ENCODE measurements at regions not wholly inside any gene's neighbourhood (a gene's known extent, or its start where the extent isn't known, plus 50 kb on each side); places are given as distances from the start of the nearest gene placed in this dataset.

GRCh38 chr2:226143091-226143490 lies 656.5 kb downstream of the IRS1 start:
- DNase-seq, result no peak

- no peak for DNase-seq
These were observed 657.2 kb downstream of the IRS1 start for GRCh38 chr2:226142463-226142862.

- no peak for DNase-seq
These were observed 659.0 kb downstream of the IRS1 start for GRCh38 chr2:226140594-226140993.

GRCh38 chr2:226139759-226140158 lies 659.9 kb downstream of the IRS1 start:
- DNase-seq, result no peak

- no peak for DNase-seq
These were observed 662.3 kb downstream of the IRS1 start for GRCh38 chr2:226137201-226137811.

GRCh38 chr2:226136739-226137138 lies 662.9 kb downstream of the IRS1 start:
- no peak for DNase-seq

- DNase-seq, result no peak
These were observed 663.6 kb downstream of the IRS1 start for GRCh38 chr2:226135861-226136548.

- no peak for DNase-seq
These were observed 667.1 kb downstream of the IRS1 start for GRCh38 chr2:226132323-226133215.

- DNase-seq, result no peak
These were observed 668.3 kb downstream of the IRS1 start for GRCh38 chr2:226131299-226131784.

- DNase-seq, result no peak
These were observed 669.4 kb downstream of the IRS1 start for GRCh38 chr2:226130192-226130591.

GRCh38 chr2:226127682-226128081 lies 671.9 kb downstream of the IRS1 start:
- DNase-seq, result no peak

GRCh38 chr2:226126104-226126503 lies 673.5 kb downstream of the IRS1 start:
- DNase-seq, result no peak

- no peak for DNase-seq
These were observed 674.3 kb downstream of the IRS1 start for GRCh38 chr2:226125176-226125883.

- DNase-seq, result no peak
These were observed 675.0 kb downstream of the IRS1 start for GRCh38 chr2:226124548-226125011.

GRCh38 chr2:226123300-226123699 lies 676.3 kb downstream of the IRS1 start:
- DNase-seq, result no peak

GRCh38 chr2:226122041-226122440 lies 677.6 kb downstream of the IRS1 start:
- no peak for DNase-seq

- DNase-seq, result no peak
These were observed 678.4 kb downstream of the IRS1 start for GRCh38 chr2:226121046-226121738.

GRCh38 chr2:226118471-226119429 lies 680.9 kb downstream of the IRS1 start:
- DNase-seq, result no peak

- DNase-seq, result no peak
These were observed 682.0 kb downstream of the IRS1 start for GRCh38 chr2:226117510-226118065.

GRCh38 chr2:226116346-226116745 lies 683.3 kb downstream of the IRS1 start:
- no peak for DNase-seq

GRCh38 chr2:226115832-226116200 lies 683.8 kb downstream of the IRS1 start:
- DNase-seq, result no peak
